HK-2 (cell line): ENCODE measurements at regions not wholly inside any gene's neighbourhood (a gene's known extent, or its start where the extent isn't known, plus 50 kb on each side); places are given as distances from the start of the nearest gene placed in this dataset.

Experiments
- DNase-seq: peaks from one replicate; pipeline ENCODE4 v3.0.0-alpha.2; 2018; ENCODE audit not compliant: unreplicated experiment

GRCh38 chr14:101706509-101707067, 54.9 kb upstream of the PPP2R5C start:
- no peak for DNase-seq

GRCh38 chr14:101707068-101707842, 54.3 kb upstream of the PPP2R5C start:
- peak; percentile 44 for DNase-seq

GRCh38 chr14:101707863-101708620, 53.5 kb upstream of the PPP2R5C start:
- no peak for DNase-seq

- DNase-seq = no peak
Measured at GRCh38 chr14:101708853-101709532, 52.5 kb upstream of the PPP2R5C start.

GRCh38 chr14:101709533-101709881, 52.0 kb upstream of the PPP2R5C start:
- no peak for DNase-seq

- no peak for DNase-seq
Measured at GRCh38 chr14:101709962-101710931, 51.3 kb upstream of the PPP2R5C start.

- no peak for DNase-seq
Measured at GRCh38 chr14:101711041-101711856, 50.3 kb upstream of the PPP2R5C start.
